ENCODE measurements at regions not wholly inside any gene's neighbourhood (a gene's known extent, or its start where the extent isn't known, plus 50 kb on each side); places are given as distances from the start of the nearest gene placed in this dataset.

DNA sequence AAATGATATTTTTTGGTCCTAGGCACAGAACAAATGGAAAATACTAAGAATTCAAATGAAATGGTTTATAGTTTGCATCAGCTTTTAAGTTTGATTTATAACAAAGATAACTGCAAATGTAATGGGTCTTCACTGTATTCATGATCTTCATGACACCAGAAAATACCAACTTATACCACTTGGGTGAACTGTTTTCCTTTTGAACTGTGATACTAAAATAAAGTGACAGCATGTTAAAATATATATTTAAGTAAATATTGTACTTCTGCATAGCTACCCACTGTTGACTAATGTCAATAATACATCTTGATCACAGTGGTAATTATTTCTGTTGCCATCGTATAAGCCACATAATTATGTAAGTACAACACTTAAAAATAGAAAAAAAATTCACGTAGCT is 442.0 kb upstream of the ANKRD30A start:
- dilution Hi-C loops (cut with HindIII; ENCODE audit: low sequenced_read_pairs, unreplicated experiment) (no loop called here), intact Hi-C loops (cut with micrococcal nuclease) (no loop called here), in situ Hi-C loops (cut with MboI; ENCODE audit: low sequenced_read_pairs) (no loop called here)
- Histone ChIP-seq H3K27me3 (ENCODE audit: control insufficient read depth, insufficient read depth, low read length) (no peaks in the 10 kb centered on the region), H3K9me1 (ENCODE audit: insufficient read depth, low read length) (no peaks in the 10 kb centered on the region), H3K79me1 (ENCODE audit: low read depth in 1 of 2, low read length in 2 of 2) (no peaks in the 10 kb centered on the region), H4K20me1 (ENCODE audit: insufficient read depth, low read length) (no peaks in the 10 kb centered on the region), H3K23ac (ENCODE audit: low read depth, low read length) (no peak overlapping the region), H2BK20ac (ENCODE audit: low read depth, low read length) (no peak overlapping the region), H3K4me2 (ENCODE audit: low read depth, low read length) (no peak overlapping the region), H2BK15ac (ENCODE audit: low read depth, low read length) (no peak overlapping the region), H3K4me3 (ENCODE audit: insufficient read depth, low read depth, low read length) (no peak overlapping the region), H2AK9ac (replicated peaks; ENCODE audit: low read depth, low read length, poor library complexity) (no peak overlapping the region), H3K4ac (ENCODE audit: low read depth, low read length) (no peak overlapping the region), H3K18ac (ENCODE audit: low read depth, low read length) (no peak overlapping the region), H3K9me3 (ENCODE audit: control insufficient read depth, insufficient read depth, low read length) (no peaks in the 10 kb centered on the region), H4K5ac (ENCODE audit: low read depth, low read length) (no peak overlapping the region), H2BK5ac (ENCODE audit: low read depth, low read length, poor library complexity, severe bottlenecking) (no peak overlapping the region), H3K56ac (ENCODE audit: extremely low read depth, insufficient read depth, low read length) (no peak overlapping the region), H3K4me1 (ENCODE audit: control insufficient read depth, insufficient read depth, low read length) (peaks cover 7% of the 10 kb centered on the region), H2AK5ac (ENCODE audit: low read depth, low read length) (no peak overlapping the region), H4K91ac (ENCODE audit: insufficient read depth, low read depth, low read length) (no peak overlapping the region), H3K27ac (ENCODE audit: insufficient read depth, low read length) (no peak overlapping the region), H3K9ac (ENCODE audit: low read depth, low read length) (no peak overlapping the region), H4K8ac (ENCODE audit: low read depth in 2 of 2, low read length in 2 of 2) (no peak overlapping the region), H3K14ac (replicated peaks; ENCODE audit: low read depth, low read length) (no peak overlapping the region), H3K36me3 (ENCODE audit: control insufficient read depth, insufficient read depth, low read length) (no peaks in the 10 kb centered on the region), H2AFZ (replicated peaks; ENCODE audit: low read length, poor library complexity) (no peak overlapping the region), H2BK120ac (ENCODE audit: low read depth, low read length) (no peak overlapping the region)
- DNase-seq (no peak), ATAC-seq (ENCODE audit: low read depth) (no peak)
- ChIA-PET CTCF (interaction anchor here (0.7 kb wide), 1 partner anchor 34 kb away, joined by 3 read pairs; no protein-coding TSS in a partner anchor), POLR2A (ENCODE audit: unreplicated experiment) (no interaction called here)
- WGBS, 2 experiments (ENCODE audit: extremely low coverage in 2 of 2, insufficient read length in 1 of 2), result no CpG with 5 or more reads among the region's 2 CpGs
- no TSS peak for BruUV-seq (replicated peaks)
- TF ChIP-seq BHLHE40 (IDR thresholded peaks at IDR 0.05; ENCODE audit: low read depth, low read length) (no peak), MAZ (IDR thresholded peaks at IDR 0.05; ENCODE audit: borderline replicate concordance, low read depth, low read length) (no peak), SMC3 (IDR thresholded peaks at IDR 0.05; ENCODE audit: low read depth, low read length) (no peak), CEBPB (IDR thresholded peaks at IDR 0.05; ENCODE audit: low read depth, low read length) (no peak), MXI1 (IDR thresholded peaks at IDR 0.05; ENCODE audit: borderline replicate concordance, low read depth, low read length) (no peak), NFE2L2 (IDR thresholded peaks at IDR 0.05; ENCODE audit: low read depth, low read length) (no peak), RAD21 (IDR thresholded peaks at IDR 0.05; ENCODE audit: low read length) (no peak), USF2 (IDR thresholded peaks at IDR 0.05; ENCODE audit: low read depth, low read length) (no peak), ELK1 (IDR thresholded peaks at IDR 0.05; ENCODE audit: borderline replicate concordance, low read depth, low read length) (no peak), CHD1 (IDR thresholded peaks at IDR 0.05; ENCODE audit: low read depth, low read length) (no peak), POLR2A (IDR thresholded peaks at IDR 0.05; ENCODE audit: low read depth, low read length) (no peak), FOS (IDR thresholded peaks at IDR 0.05; ENCODE audit: low read depth, low read length) (no peak), MAFK (IDR thresholded peaks at IDR 0.05; ENCODE audit: low read depth, low read length) (no peak)
- TF ChIP-seq, protein P1, sequence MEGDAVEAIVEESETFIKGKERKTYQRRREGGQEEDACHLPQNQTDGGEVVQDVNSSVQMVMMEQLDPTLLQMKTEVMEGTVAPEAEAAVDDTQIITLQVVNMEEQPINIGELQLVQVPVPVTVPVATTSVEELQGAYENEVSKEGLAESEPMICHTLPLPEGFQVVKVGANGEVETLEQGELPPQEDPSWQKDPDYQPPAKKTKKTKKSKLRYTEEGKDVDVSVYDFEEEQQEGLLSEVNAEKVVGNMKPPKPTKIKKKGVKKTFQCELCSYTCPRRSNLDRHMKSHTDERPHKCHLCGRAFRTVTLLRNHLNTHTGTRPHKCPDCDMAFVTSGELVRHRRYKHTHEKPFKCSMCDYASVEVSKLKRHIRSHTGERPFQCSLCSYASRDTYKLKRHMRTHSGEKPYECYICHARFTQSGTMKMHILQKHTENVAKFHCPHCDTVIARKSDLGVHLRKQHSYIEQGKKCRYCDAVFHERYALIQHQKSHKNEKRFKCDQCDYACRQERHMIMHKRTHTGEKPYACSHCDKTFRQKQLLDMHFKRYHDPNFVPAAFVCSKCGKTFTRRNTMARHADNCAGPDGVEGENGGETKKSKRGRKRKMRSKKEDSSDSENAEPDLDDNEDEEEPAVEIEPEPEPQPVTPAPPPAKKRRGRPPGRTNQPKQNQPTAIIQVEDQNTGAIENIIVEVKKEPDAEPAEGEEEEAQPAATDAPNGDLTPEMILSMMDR (conservative IDR thresholded peaks at IDR 0.05; ENCODE audit: low read depth, low read length), result no peak

All from IMR-90 (cell line).